Osteocyte (in vitro differentiated cells): ENCODE measurements at regions not wholly inside any gene's neighbourhood (a gene's known extent, or its start where the extent isn't known, plus 50 kb on each side); places are given as distances from the start of the nearest gene placed in this dataset.

Experiments
- DNase-seq: peaks from one replicate; pipeline ENCODE4 v3.0.0; 2021; ENCODE audit warnings: mixed read lengths; ENCODE audit not compliant: unreplicated experiment; ENCODE audit errors: extremely low spot score
- H3K27ac Mint-ChIP-seq: one replicate; pipeline ENCODE4 v1.8.0; 2021; ENCODE audit warnings: mild to moderate bottlenecking, mixed read lengths; ENCODE audit not compliant: unreplicated experiment
- H3K27me3 Mint-ChIP-seq: one replicate; pipeline ENCODE4 v1.8.0; 2021; ENCODE audit warnings: mixed read lengths; ENCODE audit not compliant: unreplicated experiment
- H3K36me3 Mint-ChIP-seq: one replicate; pipeline ENCODE4 v1.8.0; 2021; ENCODE audit warnings: mixed read lengths; ENCODE audit not compliant: unreplicated experiment
- H3K4me1 Mint-ChIP-seq: one replicate; pipeline ENCODE4 v1.8.0; 2021; ENCODE audit warnings: mixed read lengths; ENCODE audit not compliant: unreplicated experiment
- H3K4me3 Mint-ChIP-seq: one replicate; pipeline ENCODE4 v1.8.0; 2021; ENCODE audit warnings: mild to moderate bottlenecking, moderate library complexity, mixed read lengths; ENCODE audit not compliant: unreplicated experiment
- H3K9me3 Mint-ChIP-seq: one replicate; pipeline ENCODE4 v1.8.0; 2021; ENCODE audit warnings: mixed read lengths; ENCODE audit not compliant: unreplicated experiment
- TF ChIP-seq, protein P1 (sequence below): fragments of 200-600 bp; sonication (generic); IDR thresholded peaks from 2 replicates; pipeline ENCODE4 v1.5.0; 2021; ENCODE audit warnings: antibody characterized with exemption, mild to moderate bottlenecking, moderate library complexity

- H3K27me3 Mint-ChIP-seq = peaks cover 2% of the 10 kb centered on the region
- no peak for DNase-seq
- TF ChIP-seq, protein P1, sequence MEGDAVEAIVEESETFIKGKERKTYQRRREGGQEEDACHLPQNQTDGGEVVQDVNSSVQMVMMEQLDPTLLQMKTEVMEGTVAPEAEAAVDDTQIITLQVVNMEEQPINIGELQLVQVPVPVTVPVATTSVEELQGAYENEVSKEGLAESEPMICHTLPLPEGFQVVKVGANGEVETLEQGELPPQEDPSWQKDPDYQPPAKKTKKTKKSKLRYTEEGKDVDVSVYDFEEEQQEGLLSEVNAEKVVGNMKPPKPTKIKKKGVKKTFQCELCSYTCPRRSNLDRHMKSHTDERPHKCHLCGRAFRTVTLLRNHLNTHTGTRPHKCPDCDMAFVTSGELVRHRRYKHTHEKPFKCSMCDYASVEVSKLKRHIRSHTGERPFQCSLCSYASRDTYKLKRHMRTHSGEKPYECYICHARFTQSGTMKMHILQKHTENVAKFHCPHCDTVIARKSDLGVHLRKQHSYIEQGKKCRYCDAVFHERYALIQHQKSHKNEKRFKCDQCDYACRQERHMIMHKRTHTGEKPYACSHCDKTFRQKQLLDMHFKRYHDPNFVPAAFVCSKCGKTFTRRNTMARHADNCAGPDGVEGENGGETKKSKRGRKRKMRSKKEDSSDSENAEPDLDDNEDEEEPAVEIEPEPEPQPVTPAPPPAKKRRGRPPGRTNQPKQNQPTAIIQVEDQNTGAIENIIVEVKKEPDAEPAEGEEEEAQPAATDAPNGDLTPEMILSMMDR = no peak
- no peaks in the 10 kb centered on the region for H3K36me3 Mint-ChIP-seq
- H3K9me3 Mint-ChIP-seq = no peaks in the 10 kb centered on the region
- no peak overlapping the region for H3K4me3 Mint-ChIP-seq
- no peaks in the 10 kb centered on the region for H3K4me1 Mint-ChIP-seq
- no peak overlapping the region for H3K27ac Mint-ChIP-seq
Measured at GRCh38 chr10:106500041-106500924, 664.2 kb downstream of the SORCS1 start.

DNA sequence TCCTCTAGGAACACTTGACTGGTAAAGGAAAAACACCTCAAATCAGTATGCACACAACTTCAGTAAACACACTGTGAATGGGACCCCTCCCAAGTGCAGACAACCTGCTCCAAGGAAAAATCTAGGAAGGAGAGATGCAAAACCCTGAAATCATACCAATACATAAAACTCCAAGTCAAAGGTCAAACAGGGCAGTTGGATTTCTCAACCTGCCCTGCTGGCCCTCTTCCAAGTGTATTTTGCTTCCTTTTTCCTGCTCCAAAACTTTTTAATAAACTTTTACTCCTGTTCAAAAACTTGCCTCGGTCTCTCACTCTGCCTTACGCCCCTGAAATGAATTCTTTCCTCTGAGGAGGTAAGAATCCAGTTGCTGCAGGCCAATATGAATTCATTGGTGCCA lies 665.1 kb downstream of the SORCS1 start:
- TF ChIP-seq, protein P1 = no peak
- Mint-ChIP-seq H3K9me3 (no peaks in the 10 kb centered on the region), H3K36me3 (no peaks in the 10 kb centered on the region)

GRCh38 chr10:106498675-106499074 lies 665.8 kb downstream of the SORCS1 start:
- Mint-ChIP-seq H3K27me3 (peaks cover 2% of the 10 kb centered on the region), H3K36me3 (no peaks in the 10 kb centered on the region), H3K4me1 (no peaks in the 10 kb centered on the region), H3K9me3 (no peaks in the 10 kb centered on the region), H3K27ac (no peak overlapping the region), H3K4me3 (no peak overlapping the region)
- TF ChIP-seq, protein P1 = no peak
- no peak for DNase-seq

More for the DNA sequence above, 665.1 kb downstream of the SORCS1 start:
- Mint-ChIP-seq H3K4me1 (no peaks in the 10 kb centered on the region), H3K4me3 (no peak overlapping the region), H3K27me3 (peaks cover 2% of the 10 kb centered on the region), H3K27ac (no peak overlapping the region)
- no peak for DNase-seq

- DNase-seq = no peak
- TF ChIP-seq, protein P1 = no peak
- H3K36me3 Mint-ChIP-seq = no peaks in the 10 kb centered on the region
- H3K27me3 Mint-ChIP-seq = peaks cover 2% of the 10 kb centered on the region
- H3K4me1 Mint-ChIP-seq = no peaks in the 10 kb centered on the region
- H3K4me3 Mint-ChIP-seq = no peak overlapping the region
- no peak overlapping the region for H3K27ac Mint-ChIP-seq
- H3K9me3 Mint-ChIP-seq = peaks cover 1% of the 10 kb centered on the region
Measured at GRCh38 chr10:106495931-106496330, 668.6 kb downstream of the SORCS1 start.

GRCh38 chr10:106493751-106494150 lies 670.8 kb downstream of the SORCS1 start:
- Mint-ChIP-seq H3K27me3 (no peaks in the 10 kb centered on the region), H3K36me3 (no peaks in the 10 kb centered on the region), H3K27ac (no peak overlapping the region), H3K4me3 (no peak overlapping the region), H3K4me1 (no peaks in the 10 kb centered on the region), H3K9me3 (peaks cover 5% of the 10 kb centered on the region)
- TF ChIP-seq, protein P1 = no peak
- no peak for DNase-seq
